Fibroblast of lung (primary cell): ENCODE measurements at regions not wholly inside any gene's neighbourhood (a gene's known extent, or its start where the extent isn't known, plus 50 kb on each side); places are given as distances from the start of the nearest gene placed in this dataset.

Experiments
- DNase-seq, 2 donors: peaks; one replicate each; pipeline versions ENCODE4 v3.0.0 to v3.0.0-alpha.2; 2010; ENCODE audit warnings: low read depth in 2 of 2
- H2AFZ ChIP-seq: 2 replicates; pipeline ENCODE4 v1.5.1; 2012; ENCODE audit warnings: low read length, control low read depth, inconsistent platforms
- H3K27ac ChIP-seq: 2 replicates; pipeline ENCODE4 v1.5.1; 2011; ENCODE audit warnings: low read length, control low read depth; ENCODE audit not compliant: insufficient read depth
- H3K27me3 ChIP-seq: 2 replicates; pipeline ENCODE4 v1.5.1; 2011; ENCODE audit warnings: mild to moderate bottlenecking, low read length; ENCODE audit not compliant: control insufficient read depth, insufficient read depth
- H3K36me3 ChIP-seq: 2 replicates; pipeline ENCODE4 v1.5.1; 2011; ENCODE audit warnings: low read length; ENCODE audit not compliant: control insufficient read depth, insufficient read depth
- H3K4me1 ChIP-seq: 2 replicates; pipeline ENCODE4 v1.5.1; 2011; ENCODE audit warnings: low read length; ENCODE audit not compliant: control insufficient read depth, insufficient read depth; ENCODE audit errors: extremely low read depth
- H3K4me2 ChIP-seq: 2 replicates; pipeline ENCODE4 v1.5.1; 2011; ENCODE audit warnings: low read length, control low read depth; ENCODE audit not compliant: insufficient read depth; ENCODE audit errors: extremely low read depth
- H3K4me3 ChIP-seq, 4 experiments: fragments of 200-600 bp in 1 of 4; sonication (generic) in 1 of 4; replicated peaks in 1 of 4; 2 replicates each; pipeline ENCODE4 v1.5.1; 2011 to 2016; ENCODE audit warnings: low read length in 4 of 4, low read depth in 3 of 4, mild to moderate bottlenecking in 3 of 4, control low read depth in 2 of 4, inconsistent platforms in 1 of 4, mixed read lengths in 1 of 4; ENCODE audit not compliant: insufficient read depth in 1 of 4; ENCODE audit errors: control extremely low read depth in 1 of 4
- H3K79me2 ChIP-seq: 2 replicates; pipeline ENCODE4 v1.5.1; 2012; ENCODE audit warnings: mild to moderate bottlenecking, low read length, inconsistent platforms; ENCODE audit not compliant: control insufficient read depth, insufficient read depth
- H3K9ac ChIP-seq: 2 replicates; pipeline ENCODE4 v1.5.1; 2011; ENCODE audit warnings: mild to moderate bottlenecking, low read length, control low read depth; ENCODE audit not compliant: insufficient read depth
- H3K9me3 ChIP-seq: 2 replicates; pipeline ENCODE4 v1.5.1; 2012; ENCODE audit warnings: low read depth, low read length; ENCODE audit not compliant: control insufficient read depth, insufficient read depth
- H4K20me1 ChIP-seq: 2 replicates; pipeline ENCODE4 v1.5.1; 2011; ENCODE audit warnings: low read length; ENCODE audit not compliant: control insufficient read depth, insufficient read depth; ENCODE audit errors: extremely low read depth
- CTCF ChIP-seq, 2 donors: IDR thresholded peaks in 1 of 2; conservative IDR thresholded peaks in 1 of 2; 1 replicate in 1 of 2; 2 replicates in 1 of 2; pipeline ENCODE4 v1.5.1; 2011 to 2012; ENCODE audit warnings: low read length in 2 of 2, control low read depth in 1 of 2, inconsistent platforms in 1 of 2, low read depth in 1 of 2, mild to moderate bottlenecking in 1 of 2
- EZH2 ChIP-seq: IDR thresholded peaks from 2 replicates; pipeline ENCODE4 v1.5.1; 2012; ENCODE audit warnings: low read length, control low read depth, mild to moderate bottlenecking; ENCODE audit errors: missing control alignments

DNA sequence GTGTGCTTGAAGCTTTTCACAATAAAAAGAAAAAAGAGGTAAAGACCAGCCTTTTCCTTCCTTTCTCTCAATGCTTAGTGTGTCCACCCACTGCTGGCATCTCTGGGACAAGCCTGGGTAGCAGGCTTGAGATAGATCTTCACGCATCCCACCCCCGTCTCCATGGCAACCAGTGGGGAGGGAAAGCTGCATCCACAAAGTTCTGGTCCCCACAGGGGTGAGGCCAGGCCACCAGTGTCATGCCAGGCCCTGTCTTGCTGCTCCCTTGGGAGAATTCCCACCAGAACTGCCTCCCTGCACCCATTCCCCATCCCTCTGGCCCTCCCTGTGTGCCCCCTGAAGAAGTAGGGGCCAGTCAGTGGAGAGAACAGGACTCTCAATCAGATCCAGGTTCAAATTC, 259.9 kb downstream of the MRTFB start:
- Histone ChIP-seq H3K27ac (no peak overlapping the region), H3K4me2 (no peak overlapping the region), H3K36me3 (no peaks in the 10 kb centered on the region), H3K4me3 (no peak overlapping the region), H3K9me3 (no peaks in the 10 kb centered on the region), H2AFZ (no peak overlapping the region), H3K27me3 (no peaks in the 10 kb centered on the region), H3K79me2 (no peaks in the 10 kb centered on the region), H3K4me1 (no peaks in the 10 kb centered on the region), H4K20me1 (no peaks in the 10 kb centered on the region), H3K9ac (no peak overlapping the region)
- TF ChIP-seq EZH2 (no peak), CTCF (conservative IDR thresholded peaks at IDR 0.05 in 1 of 2, IDR thresholded peaks at IDR 0.05 in 1 of 2; ENCODE audit: low read depth in 1 of 2, low read length in 2 of 2) (no peak)
- no peak for DNase-seq

- H3K4me1 ChIP-seq, result no peaks in the 10 kb centered on the region
- no peak overlapping the region for H3K27ac ChIP-seq
- no peaks in the 10 kb centered on the region for H3K27me3 ChIP-seq
- no peaks in the 10 kb centered on the region for H4K20me1 ChIP-seq
- no peak for DNase-seq
- TF ChIP-seq EZH2 (no peak), CTCF (conservative IDR thresholded peaks at IDR 0.05 in 1 of 2, IDR thresholded peaks at IDR 0.05 in 1 of 2; ENCODE audit: low read depth in 1 of 2, low read length in 2 of 2) (no peak)
- H3K9ac ChIP-seq, result no peak overlapping the region
- no peak overlapping the region for H3K4me3 ChIP-seq
- H3K4me2 ChIP-seq, result no peak overlapping the region
- H3K9me3 ChIP-seq, result no peaks in the 10 kb centered on the region
- H3K79me2 ChIP-seq, result peaks cover 3% of the 10 kb centered on the region
- H3K36me3 ChIP-seq, result no peaks in the 10 kb centered on the region
- H2AFZ ChIP-seq, result no peak overlapping the region
These were observed 258.7 kb downstream of the MRTFB start for GRCh38 chr16:14329727-14330350.

DNA sequence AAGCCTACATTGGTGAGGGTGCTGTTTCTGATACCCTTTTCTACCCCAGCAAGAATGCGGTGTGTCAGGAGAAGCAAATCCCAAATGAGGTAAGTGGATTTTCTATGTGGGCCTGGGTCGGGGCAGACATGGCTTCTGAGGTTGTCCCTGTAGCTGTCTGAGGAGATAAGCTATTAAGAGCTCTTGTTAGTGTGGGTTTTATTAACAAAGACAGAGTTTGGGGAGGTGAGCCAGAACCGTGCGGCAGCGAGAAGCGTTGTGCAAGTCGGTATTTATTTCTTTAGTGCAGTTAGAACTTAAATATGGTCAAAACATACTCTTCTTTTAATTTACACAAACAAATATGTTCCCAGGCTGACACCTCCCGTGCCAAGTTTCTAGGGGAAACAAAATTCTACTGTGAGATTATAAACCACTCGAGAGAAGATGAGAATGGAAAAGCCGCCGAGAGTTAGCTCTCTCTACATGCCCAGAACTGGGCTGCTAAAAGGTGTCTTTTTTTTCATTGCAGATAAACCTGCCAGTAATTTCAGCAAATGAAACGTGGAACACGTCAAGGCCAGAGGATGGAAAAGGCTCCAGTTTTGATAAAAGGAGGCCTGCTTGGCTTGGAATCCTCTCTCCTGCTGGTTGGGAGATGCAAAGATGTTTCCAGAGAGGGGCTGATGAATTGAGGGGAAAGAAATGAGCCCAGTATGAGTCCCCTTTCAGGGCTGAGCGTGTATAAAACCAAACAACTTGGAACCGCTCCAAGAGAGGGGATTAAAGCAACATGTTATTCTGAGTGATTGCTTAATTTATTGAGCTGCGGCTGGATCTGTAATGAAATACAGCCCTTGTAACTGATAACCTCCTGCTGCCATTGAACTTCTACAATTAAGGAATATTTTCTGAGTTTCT, 254.6 kb downstream of the MRTFB start:
- Histone ChIP-seq H3K27ac (no peak overlapping the region), H3K4me3 (no peak overlapping the region), H2AFZ (no peak overlapping the region), H3K27me3 (no peaks in the 10 kb centered on the region), H4K20me1 (no peaks in the 10 kb centered on the region), H3K4me1 (no peaks in the 10 kb centered on the region), H3K79me2 (peaks cover 21% of the 10 kb centered on the region), H3K36me3 (peaks cover 2% of the 10 kb centered on the region), H3K4me2 (no peak overlapping the region), H3K9me3 (no peaks in the 10 kb centered on the region), H3K9ac (no peak overlapping the region)
- DNase-seq, result no peak
- TF ChIP-seq CTCF (conservative IDR thresholded peaks at IDR 0.05 in 1 of 2, IDR thresholded peaks at IDR 0.05 in 1 of 2; ENCODE audit: low read depth in 1 of 2, low read length in 2 of 2), result no peak
- TF ChIP-seq EZH2, result no peak
